SK-N-MC (cell line): ENCODE measurements at regions not wholly inside any gene's neighbourhood (a gene's known extent, or its start where the extent isn't known, plus 50 kb on each side); places are given as distances from the start of the nearest gene placed in this dataset.

Source experiments
- EZH2 ChIP-seq: fragments of 200-600 bp; sonication (generic); IDR thresholded peaks from one replicate; pipeline ENCODE4 v1.6.1; 2017; ENCODE audit warnings: antibody characterized with exemption
- FOXP2 ChIP-seq: optimal IDR thresholded peaks from 2 replicates; pipeline ENCODE3; 2011; ENCODE audit warnings: mild to moderate bottlenecking, moderate library complexity; ENCODE audit not compliant: insufficient read depth; ENCODE audit errors: extremely low read length, control extremely low read depth
- POLR2AphosphoS5 ChIP-seq: IDR thresholded peaks from 2 replicates; pipeline ENCODE4 v1.6.1; 2012; ENCODE audit warnings: mild to moderate bottlenecking, low read depth, low read length, borderline replicate concordance

- no peak for TF ChIP-seq POLR2AphosphoS5
- TF ChIP-seq EZH2: no peak
- no peak for TF ChIP-seq FOXP2
Measured at GRCh38 chr5:12865529-12865928, 961.3 kb upstream of the CTNND2 start.
